ENCODE measurements at regions not wholly inside any gene's neighbourhood (a gene's known extent, or its start where the extent isn't known, plus 50 kb on each side); places are given as distances from the start of the nearest gene placed in this dataset.

GRCh38 chr3:153431076-153431475, 269.1 kb downstream of the RAP2B start:
- no peak for DNase-seq (ENCODE audit: low spot score)
- Histone ChIP-seq H3K9me3 (ENCODE audit: low read length) (no peaks in the 10 kb centered on the region), H4K20me1 (ENCODE audit: insufficient read depth, low read length) (no peaks in the 10 kb centered on the region), H3K79me2 (ENCODE audit: insufficient read depth, low read depth, low read length) (no peaks in the 10 kb centered on the region), H2AFZ (ENCODE audit: low read length) (no peak overlapping the region), H3K27ac (ENCODE audit: low read depth, low read length, poor library complexity, severe bottlenecking) (no peak overlapping the region), H3K4me1 (ENCODE audit: insufficient read depth, low read length, poor library complexity, severe bottlenecking) (no peaks in the 10 kb centered on the region), H3K9me2 (ENCODE audit: insufficient read depth, low read length) (no peaks in the 10 kb centered on the region), H3K4me2 (ENCODE audit: low read length) (no peak overlapping the region), H3K4me3 (ENCODE audit: low read depth, low read length, poor library complexity, severe bottlenecking) (no peak overlapping the region), H3K36me3 (ENCODE audit: insufficient read depth, low read length) (no peaks in the 10 kb centered on the region)
- CTCF ChIA-PET (ENCODE audit: unreplicated experiment): no interaction called here
- intact Hi-C loops (cut with micrococcal nuclease; ENCODE audit: unreplicated experiment): no loop called here
- POLR2A ChIA-PET: interaction anchor here (1.4 kb wide), 1 partner anchor 10 kb away, joined by 5 read pairs; no protein-coding TSS in a partner anchor
- BruUV-seq (replicated peaks): no TSS peak
- TF ChIP-seq EZH2phosphoT487 (IDR thresholded peaks at IDR 0.05; ENCODE audit: borderline replicate concordance, low read depth, low read length) (no peak), CTCF (conservative IDR thresholded peaks at IDR 0.05; ENCODE audit: low read length) (no peak)

GRCh38 chr3:153437666-153438065, 275.6 kb downstream of the RAP2B start:
- BruUV-seq (replicated peaks): no TSS peak
- no peak overlapping the region for H3K4me2 ChIP-seq (ENCODE audit: low read length)
- H4K20me1 ChIP-seq (ENCODE audit: insufficient read depth, low read length): no peaks in the 10 kb centered on the region
- H2AFZ ChIP-seq (ENCODE audit: low read length): no peak overlapping the region
- no peaks in the 10 kb centered on the region for H3K36me3 ChIP-seq (ENCODE audit: insufficient read depth, low read length)
- DNase-seq (ENCODE audit: low spot score): no peak
- ChIA-PET CTCF (ENCODE audit: unreplicated experiment) (no interaction called here), POLR2A (interaction anchor here (0.7 to 1.1 kb wide), 3 partner anchors 192 to 1554 kb away, joined by 3 read pairs; no protein-coding TSS in a partner anchor)
- H3K4me1 ChIP-seq (ENCODE audit: insufficient read depth, low read length, poor library complexity, severe bottlenecking): no peaks in the 10 kb centered on the region
- H3K9me3 ChIP-seq (ENCODE audit: low read length): no peaks in the 10 kb centered on the region
- H3K79me2 ChIP-seq (ENCODE audit: insufficient read depth, low read depth, low read length): no peaks in the 10 kb centered on the region
- no peak overlapping the region for H3K27ac ChIP-seq (ENCODE audit: low read depth, low read length, poor library complexity, severe bottlenecking)
- H3K4me3 ChIP-seq (ENCODE audit: low read depth, low read length, poor library complexity, severe bottlenecking): no peak overlapping the region
- TF ChIP-seq CTCF (conservative IDR thresholded peaks at IDR 0.05; ENCODE audit: low read length): no peak
- no peak for TF ChIP-seq EZH2phosphoT487 (IDR thresholded peaks at IDR 0.05; ENCODE audit: borderline replicate concordance, low read depth, low read length)
- intact Hi-C loops (cut with micrococcal nuclease; ENCODE audit: unreplicated experiment): loop anchor here (5.0 kb wide), 1 partner anchor 330 kb away; no protein-coding TSS in a partner anchor
- no peaks in the 10 kb centered on the region for H3K9me2 ChIP-seq (ENCODE audit: insufficient read depth, low read length)

GRCh38 chr3:153438271-153438670, 276.2 kb downstream of the RAP2B start:
- no peaks in the 10 kb centered on the region for H3K36me3 ChIP-seq (ENCODE audit: insufficient read depth, low read length)
- POLR2A ChIA-PET: interaction anchor here (1.0 to 1.1 kb wide), 3 partner anchors 17 to 320 kb away, joined by 3 read pairs; no protein-coding TSS in a partner anchor
- no peaks in the 10 kb centered on the region for H3K79me2 ChIP-seq (ENCODE audit: insufficient read depth, low read depth, low read length)
- H3K27ac ChIP-seq (ENCODE audit: low read depth, low read length, poor library complexity, severe bottlenecking): no peak overlapping the region
- no peak overlapping the region for H2AFZ ChIP-seq (ENCODE audit: low read length)
- no peaks in the 10 kb centered on the region for H3K9me2 ChIP-seq (ENCODE audit: insufficient read depth, low read length)
- intact Hi-C loops (cut with micrococcal nuclease; ENCODE audit: unreplicated experiment): loop anchor here (5.0 kb wide), 1 partner anchor 329 kb away; no protein-coding TSS in a partner anchor
- no peak overlapping the region for H3K4me3 ChIP-seq (ENCODE audit: low read depth, low read length, poor library complexity, severe bottlenecking)
- CTCF ChIA-PET (ENCODE audit: unreplicated experiment): no interaction called here
- no peak for TF ChIP-seq CTCF (conservative IDR thresholded peaks at IDR 0.05; ENCODE audit: low read length)
- no peak for TF ChIP-seq EZH2phosphoT487 (IDR thresholded peaks at IDR 0.05; ENCODE audit: borderline replicate concordance, low read depth, low read length)
- BruUV-seq (replicated peaks): no TSS peak
- no peaks in the 10 kb centered on the region for H4K20me1 ChIP-seq (ENCODE audit: insufficient read depth, low read length)
- no peaks in the 10 kb centered on the region for H3K9me3 ChIP-seq (ENCODE audit: low read length)
- DNase-seq (ENCODE audit: low spot score): no peak
- no peaks in the 10 kb centered on the region for H3K4me1 ChIP-seq (ENCODE audit: insufficient read depth, low read length, poor library complexity, severe bottlenecking)
- no peak overlapping the region for H3K4me2 ChIP-seq (ENCODE audit: low read length)
